ENCODE measurements at regions not wholly inside any gene's neighbourhood (a gene's known extent, or its start where the extent isn't known, plus 50 kb on each side); places are given as distances from the start of the nearest gene placed in this dataset.

DNA sequence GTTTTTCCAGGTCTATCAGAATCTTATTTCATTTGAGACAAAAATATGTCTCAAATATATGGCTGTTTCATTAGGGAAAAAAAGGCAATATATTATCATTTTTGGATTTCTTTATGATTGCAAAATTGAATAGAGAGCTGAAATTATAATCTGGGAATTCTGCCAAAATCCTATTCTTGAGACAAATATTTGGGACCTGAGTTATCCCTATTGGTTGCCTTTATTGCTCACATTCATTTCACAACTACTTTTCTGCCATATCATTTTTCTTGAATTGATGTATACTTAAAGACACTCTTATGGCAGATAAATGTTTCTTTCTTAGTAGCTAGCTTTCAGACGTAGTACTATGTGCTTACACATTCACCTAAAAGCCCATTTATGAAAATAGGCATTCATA, 241.6 kb upstream of the NOVA1 start:
- TF ChIP-seq, protein P1, sequence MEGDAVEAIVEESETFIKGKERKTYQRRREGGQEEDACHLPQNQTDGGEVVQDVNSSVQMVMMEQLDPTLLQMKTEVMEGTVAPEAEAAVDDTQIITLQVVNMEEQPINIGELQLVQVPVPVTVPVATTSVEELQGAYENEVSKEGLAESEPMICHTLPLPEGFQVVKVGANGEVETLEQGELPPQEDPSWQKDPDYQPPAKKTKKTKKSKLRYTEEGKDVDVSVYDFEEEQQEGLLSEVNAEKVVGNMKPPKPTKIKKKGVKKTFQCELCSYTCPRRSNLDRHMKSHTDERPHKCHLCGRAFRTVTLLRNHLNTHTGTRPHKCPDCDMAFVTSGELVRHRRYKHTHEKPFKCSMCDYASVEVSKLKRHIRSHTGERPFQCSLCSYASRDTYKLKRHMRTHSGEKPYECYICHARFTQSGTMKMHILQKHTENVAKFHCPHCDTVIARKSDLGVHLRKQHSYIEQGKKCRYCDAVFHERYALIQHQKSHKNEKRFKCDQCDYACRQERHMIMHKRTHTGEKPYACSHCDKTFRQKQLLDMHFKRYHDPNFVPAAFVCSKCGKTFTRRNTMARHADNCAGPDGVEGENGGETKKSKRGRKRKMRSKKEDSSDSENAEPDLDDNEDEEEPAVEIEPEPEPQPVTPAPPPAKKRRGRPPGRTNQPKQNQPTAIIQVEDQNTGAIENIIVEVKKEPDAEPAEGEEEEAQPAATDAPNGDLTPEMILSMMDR (IDR thresholded peaks at IDR 0.05), result no peak
- TF ChIP-seq EP300 (IDR thresholded peaks at IDR 0.05; ENCODE audit: low read depth), result no peak
